ENCODE measurements at regions not wholly inside any gene's neighbourhood (a gene's known extent, or its start where the extent isn't known, plus 50 kb on each side); places are given as distances from the start of the nearest gene placed in this dataset.

DNA sequence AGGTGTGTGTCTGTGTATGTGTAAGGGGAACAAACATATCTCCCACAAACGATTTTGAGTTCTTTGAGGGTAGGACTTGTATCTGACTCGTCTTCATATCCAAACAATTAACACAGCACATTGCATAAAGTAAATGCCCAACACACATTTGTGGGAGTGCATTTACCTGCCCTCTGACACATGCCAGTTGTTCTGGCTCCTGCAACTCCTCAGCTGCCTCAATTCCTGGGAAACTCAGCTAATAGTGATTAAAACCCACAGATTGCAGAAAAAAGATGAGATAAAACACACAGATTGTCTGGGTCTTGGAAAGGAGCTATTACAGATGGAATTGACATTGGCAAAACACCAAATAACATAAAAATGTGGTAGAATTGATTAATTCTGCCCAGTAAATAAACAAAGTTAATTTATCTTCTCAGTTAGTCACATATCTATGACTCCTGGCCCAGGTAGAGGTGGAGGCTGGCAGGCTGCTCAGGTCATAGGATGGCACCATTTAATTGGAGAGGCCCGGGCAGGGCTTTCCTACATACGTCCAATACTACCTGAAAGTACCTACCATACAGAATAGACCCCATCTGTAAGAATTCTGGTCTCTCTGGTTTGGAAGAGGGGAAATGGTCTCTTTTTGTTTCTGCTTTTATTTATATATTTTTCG lies 71.5 kb upstream of the IFNGR1 start:
- POLR2A ChIA-PET: no interaction called here
- CTCF ChIA-PET: interaction anchor here (0.6 to 1.7 kb wide), 2 partner anchors 293 to 299 kb away, joined by 3 read pairs; no protein-coding TSS in a partner anchor
- Mint-ChIP-seq H3K27ac (no peak overlapping the region), H3K27me3 (ENCODE audit: low read depth) (no peaks in the 10 kb centered on the region; the same call in 1 of the 2 replicates), H3K4me3 (no peak overlapping the region), H3K9me3 (peaks cover 29% of the 10 kb centered on the region), H3K4me1 (peaks cover 5% of the 10 kb centered on the region), H3K36me3 (peaks cover 3% of the 10 kb centered on the region; the same call in 1 of the 2 replicates)
- no peak for DNase-seq (ENCODE audit: low spot score)
- TF ChIP-seq, protein P1, sequence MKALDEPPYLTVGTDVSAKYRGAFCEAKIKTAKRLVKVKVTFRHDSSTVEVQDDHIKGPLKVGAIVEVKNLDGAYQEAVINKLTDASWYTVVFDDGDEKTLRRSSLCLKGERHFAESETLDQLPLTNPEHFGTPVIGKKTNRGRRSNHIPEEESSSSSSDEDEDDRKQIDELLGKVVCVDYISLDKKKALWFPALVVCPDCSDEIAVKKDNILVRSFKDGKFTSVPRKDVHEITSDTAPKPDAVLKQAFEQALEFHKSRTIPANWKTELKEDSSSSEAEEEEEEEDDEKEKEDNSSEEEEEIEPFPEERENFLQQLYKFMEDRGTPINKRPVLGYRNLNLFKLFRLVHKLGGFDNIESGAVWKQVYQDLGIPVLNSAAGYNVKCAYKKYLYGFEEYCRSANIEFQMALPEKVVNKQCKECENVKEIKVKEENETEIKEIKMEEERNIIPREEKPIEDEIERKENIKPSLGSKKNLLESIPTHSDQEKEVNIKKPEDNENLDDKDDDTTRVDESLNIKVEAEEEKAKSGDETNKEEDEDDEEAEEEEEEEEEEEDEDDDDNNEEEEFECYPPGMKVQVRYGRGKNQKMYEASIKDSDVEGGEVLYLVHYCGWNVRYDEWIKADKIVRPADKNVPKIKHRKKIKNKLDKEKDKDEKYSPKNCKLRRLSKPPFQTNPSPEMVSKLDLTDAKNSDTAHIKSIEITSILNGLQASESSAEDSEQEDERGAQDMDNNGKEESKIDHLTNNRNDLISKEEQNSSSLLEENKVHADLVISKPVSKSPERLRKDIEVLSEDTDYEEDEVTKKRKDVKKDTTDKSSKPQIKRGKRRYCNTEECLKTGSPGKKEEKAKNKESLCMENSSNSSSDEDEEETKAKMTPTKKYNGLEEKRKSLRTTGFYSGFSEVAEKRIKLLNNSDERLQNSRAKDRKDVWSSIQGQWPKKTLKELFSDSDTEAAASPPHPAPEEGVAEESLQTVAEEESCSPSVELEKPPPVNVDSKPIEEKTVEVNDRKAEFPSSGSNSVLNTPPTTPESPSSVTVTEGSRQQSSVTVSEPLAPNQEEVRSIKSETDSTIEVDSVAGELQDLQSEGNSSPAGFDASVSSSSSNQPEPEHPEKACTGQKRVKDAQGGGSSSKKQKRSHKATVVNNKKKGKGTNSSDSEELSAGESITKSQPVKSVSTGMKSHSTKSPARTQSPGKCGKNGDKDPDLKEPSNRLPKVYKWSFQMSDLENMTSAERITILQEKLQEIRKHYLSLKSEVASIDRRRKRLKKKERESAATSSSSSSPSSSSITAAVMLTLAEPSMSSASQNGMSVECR (CRISPR knock-in tag; IDR thresholded peaks at IDR 0.05; ENCODE audit: borderline replicate concordance): no peak
- TF ChIP-seq, protein P2, sequence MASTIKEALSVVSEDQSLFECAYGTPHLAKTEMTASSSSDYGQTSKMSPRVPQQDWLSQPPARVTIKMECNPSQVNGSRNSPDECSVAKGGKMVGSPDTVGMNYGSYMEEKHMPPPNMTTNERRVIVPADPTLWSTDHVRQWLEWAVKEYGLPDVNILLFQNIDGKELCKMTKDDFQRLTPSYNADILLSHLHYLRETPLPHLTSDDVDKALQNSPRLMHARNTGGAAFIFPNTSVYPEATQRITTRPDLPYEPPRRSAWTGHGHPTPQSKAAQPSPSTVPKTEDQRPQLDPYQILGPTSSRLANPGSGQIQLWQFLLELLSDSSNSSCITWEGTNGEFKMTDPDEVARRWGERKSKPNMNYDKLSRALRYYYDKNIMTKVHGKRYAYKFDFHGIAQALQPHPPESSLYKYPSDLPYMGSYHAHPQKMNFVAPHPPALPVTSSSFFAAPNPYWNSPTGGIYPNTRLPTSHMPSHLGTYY (CRISPR knock-in tag; IDR thresholded peaks at IDR 0.05): no peak
- no peak for ATAC-seq

DNA sequence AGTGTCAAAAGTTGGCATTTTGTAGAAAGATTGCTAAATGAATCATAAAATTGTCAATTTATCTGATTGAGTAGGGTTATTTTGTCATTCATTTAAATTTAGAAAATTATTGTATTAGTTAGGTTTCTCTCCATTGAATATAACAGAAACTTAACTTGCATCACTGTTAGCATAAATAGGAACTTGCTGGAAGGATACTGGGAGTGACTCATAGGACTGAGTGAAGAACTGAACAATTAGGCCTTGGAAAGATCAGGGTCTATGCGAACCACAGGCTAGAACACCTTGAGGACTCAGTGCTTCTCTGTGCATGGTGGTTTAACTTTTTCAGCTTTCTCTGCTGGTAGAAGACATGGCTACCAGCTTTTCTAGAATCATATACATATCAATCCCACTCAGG lies 67.7 kb upstream of the IFNGR1 start:
- TF ChIP-seq, protein P3, sequence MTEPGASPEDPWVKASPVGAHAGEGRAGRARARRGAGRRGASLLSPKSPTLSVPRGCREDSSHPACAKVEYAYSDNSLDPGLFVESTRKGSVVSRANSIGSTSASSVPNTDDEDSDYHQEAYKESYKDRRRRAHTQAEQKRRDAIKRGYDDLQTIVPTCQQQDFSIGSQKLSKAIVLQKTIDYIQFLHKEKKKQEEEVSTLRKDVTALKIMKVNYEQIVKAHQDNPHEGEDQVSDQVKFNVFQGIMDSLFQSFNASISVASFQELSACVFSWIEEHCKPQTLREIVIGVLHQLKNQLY (CRISPR knock-in tag; IDR thresholded peaks at IDR 0.05): no peak
- TF ChIP-seq, protein P4, sequence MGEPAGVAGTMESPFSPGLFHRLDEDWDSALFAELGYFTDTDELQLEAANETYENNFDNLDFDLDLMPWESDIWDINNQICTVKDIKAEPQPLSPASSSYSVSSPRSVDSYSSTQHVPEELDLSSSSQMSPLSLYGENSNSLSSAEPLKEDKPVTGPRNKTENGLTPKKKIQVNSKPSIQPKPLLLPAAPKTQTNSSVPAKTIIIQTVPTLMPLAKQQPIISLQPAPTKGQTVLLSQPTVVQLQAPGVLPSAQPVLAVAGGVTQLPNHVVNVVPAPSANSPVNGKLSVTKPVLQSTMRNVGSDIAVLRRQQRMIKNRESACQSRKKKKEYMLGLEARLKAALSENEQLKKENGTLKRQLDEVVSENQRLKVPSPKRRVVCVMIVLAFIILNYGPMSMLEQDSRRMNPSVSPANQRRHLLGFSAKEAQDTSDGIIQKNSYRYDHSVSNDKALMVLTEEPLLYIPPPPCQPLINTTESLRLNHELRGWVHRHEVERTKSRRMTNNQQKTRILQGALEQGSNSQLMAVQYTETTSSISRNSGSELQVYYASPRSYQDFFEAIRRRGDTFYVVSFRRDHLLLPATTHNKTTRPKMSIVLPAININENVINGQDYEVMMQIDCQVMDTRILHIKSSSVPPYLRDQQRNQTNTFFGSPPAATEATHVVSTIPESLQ (CRISPR knock-in tag; IDR thresholded peaks at IDR 0.05): no peak
- TF ChIP-seq, protein P5, sequence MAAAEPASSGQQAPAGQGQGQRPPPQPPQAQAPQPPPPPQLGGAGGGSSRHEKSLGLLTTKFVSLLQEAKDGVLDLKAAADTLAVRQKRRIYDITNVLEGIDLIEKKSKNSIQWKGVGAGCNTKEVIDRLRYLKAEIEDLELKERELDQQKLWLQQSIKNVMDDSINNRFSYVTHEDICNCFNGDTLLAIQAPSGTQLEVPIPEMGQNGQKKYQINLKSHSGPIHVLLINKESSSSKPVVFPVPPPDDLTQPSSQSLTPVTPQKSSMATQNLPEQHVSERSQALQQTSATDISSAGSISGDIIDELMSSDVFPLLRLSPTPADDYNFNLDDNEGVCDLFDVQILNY (CRISPR knock-in tag; IDR thresholded peaks at IDR 0.05): no peak
- TF ChIP-seq, protein P6, sequence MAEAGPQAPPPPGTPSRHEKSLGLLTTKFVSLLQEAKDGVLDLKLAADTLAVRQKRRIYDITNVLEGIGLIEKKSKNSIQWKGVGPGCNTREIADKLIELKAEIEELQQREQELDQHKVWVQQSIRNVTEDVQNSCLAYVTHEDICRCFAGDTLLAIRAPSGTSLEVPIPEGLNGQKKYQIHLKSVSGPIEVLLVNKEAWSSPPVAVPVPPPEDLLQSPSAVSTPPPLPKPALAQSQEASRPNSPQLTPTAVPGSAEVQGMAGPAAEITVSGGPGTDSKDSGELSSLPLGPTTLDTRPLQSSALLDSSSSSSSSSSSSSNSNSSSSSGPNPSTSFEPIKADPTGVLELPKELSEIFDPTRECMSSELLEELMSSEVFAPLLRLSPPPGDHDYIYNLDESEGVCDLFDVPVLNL (CRISPR knock-in tag; IDR thresholded peaks at IDR 0.05; ENCODE audit: borderline replicate concordance, low read depth): no peak
- TF ChIP-seq, protein P7, sequence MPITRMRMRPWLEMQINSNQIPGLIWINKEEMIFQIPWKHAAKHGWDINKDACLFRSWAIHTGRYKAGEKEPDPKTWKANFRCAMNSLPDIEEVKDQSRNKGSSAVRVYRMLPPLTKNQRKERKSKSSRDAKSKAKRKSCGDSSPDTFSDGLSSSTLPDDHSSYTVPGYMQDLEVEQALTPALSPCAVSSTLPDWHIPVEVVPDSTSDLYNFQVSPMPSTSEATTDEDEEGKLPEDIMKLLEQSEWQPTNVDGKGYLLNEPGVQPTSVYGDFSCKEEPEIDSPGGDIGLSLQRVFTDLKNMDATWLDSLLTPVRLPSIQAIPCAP (CRISPR knock-in tag; IDR thresholded peaks at IDR 0.05): no peak
- DNase-seq (ENCODE audit: low spot score) (no peak), ATAC-seq (no peak)
- peaks cover 19% of the 10 kb centered on the region for H3K27me3 Mint-ChIP-seq (ENCODE audit: low read depth)
- ChIA-PET CTCF (no interaction called here), POLR2A (no interaction called here)
- H3K27ac Mint-ChIP-seq: no peak overlapping the region
- no peak overlapping the region for H3K4me3 Mint-ChIP-seq
- no peaks in the 10 kb centered on the region for H3K4me1 Mint-ChIP-seq
- H3K9me3 Mint-ChIP-seq: peaks cover 15% of the 10 kb centered on the region
- H3K36me3 Mint-ChIP-seq: no peaks in the 10 kb centered on the region

DNA sequence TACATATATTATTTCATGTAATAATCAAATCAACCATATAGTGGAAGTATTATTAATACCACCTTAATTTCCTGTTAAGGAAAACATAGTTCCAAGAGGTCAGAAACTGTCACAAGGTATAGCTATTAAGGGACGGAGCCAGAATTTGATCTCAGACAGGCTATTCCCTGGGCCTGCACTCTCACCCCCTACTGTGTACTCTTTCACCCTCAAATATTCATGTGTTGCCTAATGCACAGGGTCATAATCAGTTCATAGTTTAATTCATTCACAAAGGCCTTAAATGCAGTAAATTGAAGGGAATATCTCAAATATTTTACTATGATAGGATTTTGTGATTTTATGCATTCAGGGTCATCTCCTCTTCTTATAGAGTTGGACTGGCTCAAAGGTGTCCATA lies 67.2 kb upstream of the IFNGR1 start:
- H3K27me3 Mint-ChIP-seq (ENCODE audit: low read depth): peaks cover 19% of the 10 kb centered on the region
- POLR2A ChIA-PET: no interaction called here
- DNase-seq (ENCODE audit: low spot score): no peak
- no peaks in the 10 kb centered on the region for H3K4me1 Mint-ChIP-seq
- CTCF ChIA-PET: interaction anchor here (2.4 kb wide), 1 partner anchor 28 kb away, joined by 12 read pairs; no protein-coding TSS in a partner anchor
- peaks cover 15% of the 10 kb centered on the region for H3K9me3 Mint-ChIP-seq
- TF ChIP-seq ZNF317 (CRISPR knock-in tag; IDR thresholded peaks at IDR 0.05; ENCODE audit: borderline replicate concordance, low read depth): no peak
- no peak for TF ChIP-seq CREM (CRISPR knock-in tag; IDR thresholded peaks at IDR 0.05)
- TF ChIP-seq, protein P6 (CRISPR knock-in tag; IDR thresholded peaks at IDR 0.05; ENCODE audit: borderline replicate concordance, low read depth): no peak
- TF ChIP-seq, protein P8, sequence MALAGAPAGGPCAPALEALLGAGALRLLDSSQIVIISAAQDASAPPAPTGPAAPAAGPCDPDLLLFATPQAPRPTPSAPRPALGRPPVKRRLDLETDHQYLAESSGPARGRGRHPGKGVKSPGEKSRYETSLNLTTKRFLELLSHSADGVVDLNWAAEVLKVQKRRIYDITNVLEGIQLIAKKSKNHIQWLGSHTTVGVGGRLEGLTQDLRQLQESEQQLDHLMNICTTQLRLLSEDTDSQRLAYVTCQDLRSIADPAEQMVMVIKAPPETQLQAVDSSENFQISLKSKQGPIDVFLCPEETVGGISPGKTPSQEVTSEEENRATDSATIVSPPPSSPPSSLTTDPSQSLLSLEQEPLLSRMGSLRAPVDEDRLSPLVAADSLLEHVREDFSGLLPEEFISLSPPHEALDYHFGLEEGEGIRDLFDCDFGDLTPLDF (CRISPR knock-in tag; IDR thresholded peaks at IDR 0.05): no peak
- no peak for TF ChIP-seq NR2C2 (CRISPR knock-in tag; IDR thresholded peaks at IDR 0.05)
- TF ChIP-seq, protein P4 (CRISPR knock-in tag; IDR thresholded peaks at IDR 0.05): no peak
- TF ChIP-seq ZNF121 (CRISPR knock-in tag; IDR thresholded peaks at IDR 0.05): no peak
- TF ChIP-seq ETV6 (CRISPR knock-in tag; IDR thresholded peaks at IDR 0.05): no peak
- H3K4me3 Mint-ChIP-seq: no peak overlapping the region
- no peak for ATAC-seq
- no peak overlapping the region for H3K27ac Mint-ChIP-seq
- no peaks in the 10 kb centered on the region for H3K36me3 Mint-ChIP-seq
